ENCODE measurements at regions not wholly inside any gene's neighbourhood (a gene's known extent, or its start where the extent isn't known, plus 50 kb on each side); places are given as distances from the start of the nearest gene placed in this dataset.
A peak's percentile ranks its signal among the peaks of the same experiment; 100 is the strongest.

DNA sequence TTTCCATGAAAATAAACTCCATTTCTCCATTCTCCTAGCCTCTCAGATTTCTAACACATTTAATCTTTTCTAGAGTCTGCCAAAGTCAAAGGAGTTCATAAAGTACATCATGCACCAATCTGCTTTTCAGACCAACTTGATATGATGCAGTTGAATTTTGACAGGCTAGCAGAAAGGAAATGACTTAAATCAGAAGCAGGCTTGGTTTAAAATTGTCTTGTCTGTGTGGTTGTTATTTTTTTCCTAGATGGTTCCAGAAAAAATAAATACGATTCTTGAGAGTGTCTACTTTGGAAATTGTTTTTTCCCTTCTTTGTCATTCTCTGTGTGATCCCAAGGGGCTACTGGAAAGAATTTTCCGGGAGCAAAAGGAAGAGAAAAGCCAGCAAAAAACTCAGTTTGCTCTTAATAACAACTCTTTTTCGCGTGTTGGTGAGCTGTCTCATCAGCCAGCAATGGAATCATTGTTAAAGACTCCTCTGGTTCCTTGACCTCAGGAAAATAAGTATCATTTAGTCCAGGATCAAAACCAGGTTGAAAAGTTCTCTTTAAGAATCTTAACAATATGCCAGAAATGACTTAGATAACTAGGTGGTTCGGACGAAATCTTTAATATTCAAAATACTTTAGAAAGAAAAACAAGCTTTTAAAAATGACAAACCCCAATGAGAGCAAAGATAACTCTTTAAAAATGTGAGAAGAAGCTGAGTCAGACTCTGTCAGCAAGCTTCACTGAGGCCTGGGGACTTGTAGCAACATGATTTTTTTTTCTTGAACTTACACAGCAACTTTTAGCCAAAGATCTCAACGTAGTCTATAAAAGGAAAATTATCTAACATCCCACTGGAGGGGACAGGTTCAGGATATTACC, 49.7 kb upstream of the GAB1 start (continued):
- TF ChIP-seq NRF1 (IDR thresholded peaks at IDR 0.05; ENCODE audit: low read depth, low read length), result no peak
- no peak for TF ChIP-seq YY1 (IDR thresholded peaks at IDR 0.05; ENCODE audit: low read depth)
- TF ChIP-seq, protein P1, sequence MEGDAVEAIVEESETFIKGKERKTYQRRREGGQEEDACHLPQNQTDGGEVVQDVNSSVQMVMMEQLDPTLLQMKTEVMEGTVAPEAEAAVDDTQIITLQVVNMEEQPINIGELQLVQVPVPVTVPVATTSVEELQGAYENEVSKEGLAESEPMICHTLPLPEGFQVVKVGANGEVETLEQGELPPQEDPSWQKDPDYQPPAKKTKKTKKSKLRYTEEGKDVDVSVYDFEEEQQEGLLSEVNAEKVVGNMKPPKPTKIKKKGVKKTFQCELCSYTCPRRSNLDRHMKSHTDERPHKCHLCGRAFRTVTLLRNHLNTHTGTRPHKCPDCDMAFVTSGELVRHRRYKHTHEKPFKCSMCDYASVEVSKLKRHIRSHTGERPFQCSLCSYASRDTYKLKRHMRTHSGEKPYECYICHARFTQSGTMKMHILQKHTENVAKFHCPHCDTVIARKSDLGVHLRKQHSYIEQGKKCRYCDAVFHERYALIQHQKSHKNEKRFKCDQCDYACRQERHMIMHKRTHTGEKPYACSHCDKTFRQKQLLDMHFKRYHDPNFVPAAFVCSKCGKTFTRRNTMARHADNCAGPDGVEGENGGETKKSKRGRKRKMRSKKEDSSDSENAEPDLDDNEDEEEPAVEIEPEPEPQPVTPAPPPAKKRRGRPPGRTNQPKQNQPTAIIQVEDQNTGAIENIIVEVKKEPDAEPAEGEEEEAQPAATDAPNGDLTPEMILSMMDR (IDR thresholded peaks at IDR 0.05), result no peak
- no peak for TF ChIP-seq GABPA (IDR thresholded peaks at IDR 0.05; ENCODE audit: low read depth)
- 0 out of 2 replicates have a peak, but pooled peaks have one; percentile 11 for TF ChIP-seq TAF1 (IDR thresholded peaks at IDR 0.05; ENCODE audit: borderline replicate concordance, low read depth, low read length)
- TF ChIP-seq SMC3 (IDR thresholded peaks at IDR 0.05; ENCODE audit: low read depth, low read length), result no peak
- TF ChIP-seq MEF2A (IDR thresholded peaks at IDR 0.05; ENCODE audit: borderline replicate concordance, low read depth), result no peak

All from SK-N-SH (cell line).